ENCODE measurements at regions not wholly inside any gene's neighbourhood (a gene's known extent, or its start where the extent isn't known, plus 50 kb on each side); places are given as distances from the start of the nearest gene placed in this dataset.

DNA sequence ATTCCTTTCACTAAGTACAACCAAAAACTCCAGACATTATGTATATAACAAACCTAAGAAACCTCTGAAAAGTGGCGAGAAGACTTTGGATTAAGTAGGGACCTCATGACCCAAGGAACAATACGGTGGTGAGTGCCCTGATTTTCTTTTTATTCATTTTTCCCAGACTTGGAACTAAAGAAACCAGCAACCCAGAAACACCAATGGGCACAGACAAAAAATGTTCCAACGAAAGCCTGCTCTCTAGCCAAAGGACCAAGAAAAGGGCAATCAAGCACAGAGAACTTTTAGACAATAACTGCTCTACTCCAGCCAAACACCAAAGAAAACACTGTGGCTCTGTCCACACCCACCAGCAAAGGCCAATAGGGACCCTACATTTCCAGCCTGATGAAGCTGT is 66.2 kb upstream of the SSBP2 start:
- Histone ChIP-seq H3K9ac (ENCODE audit: insufficient read length) (no peak overlapping the region), H3K4me3 (no peak overlapping the region), H3K36me3 (ENCODE audit: insufficient read depth, low read length) (no peaks in the 10 kb centered on the region), H3K27ac (no peak overlapping the region), H3K9me3 (ENCODE audit: low read depth, low read length) (no peaks in the 10 kb centered on the region)
- DNase-seq (ENCODE audit: low read depth, low spot score), result no peak
- TF ChIP-seq EZH2 (IDR thresholded peaks at IDR 0.05), result no peak

GRCh38 chr5:81815321-81815720 is 64.4 kb upstream of the SSBP2 start:
- no peak overlapping the region for H3K9ac ChIP-seq (ENCODE audit: insufficient read length)
- no peak overlapping the region for H3K27ac ChIP-seq
- H3K9me3 ChIP-seq (ENCODE audit: low read depth, low read length), result no peaks in the 10 kb centered on the region
- H3K36me3 ChIP-seq (ENCODE audit: insufficient read depth, low read length), result no peaks in the 10 kb centered on the region
- TF ChIP-seq FOXP2 (optimal IDR thresholded peaks at IDR 0.05; ENCODE audit: control extremely low read depth, extremely low read length, insufficient read depth), result no peak
- TF ChIP-seq POLR2AphosphoS5 (IDR thresholded peaks at IDR 0.05; ENCODE audit: borderline replicate concordance, low read depth, low read length), result no peak
- no peak for TF ChIP-seq EZH2 (IDR thresholded peaks at IDR 0.05)
- H3K4me3 ChIP-seq, result no peak overlapping the region
- no peak for DNase-seq (ENCODE audit: low read depth, low spot score)

DNA sequence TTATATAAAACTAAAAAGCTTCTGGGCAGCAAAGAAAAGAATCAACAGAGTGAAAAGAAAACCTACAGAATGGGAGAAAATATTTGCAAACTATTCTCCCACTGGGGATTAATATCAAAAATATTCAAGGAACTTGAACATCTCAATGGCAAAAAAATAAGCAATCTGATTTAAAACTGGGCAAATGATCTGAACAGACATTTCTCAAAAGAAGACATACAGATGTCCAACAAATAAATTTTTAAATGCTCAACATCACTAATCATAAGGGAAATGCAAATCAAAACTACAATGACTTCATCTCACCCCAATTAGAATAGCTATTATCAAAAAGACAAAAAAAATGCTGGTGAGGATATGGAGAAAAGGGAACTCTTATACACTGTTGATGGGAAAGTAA is 57.2 kb upstream of the SSBP2 start:
- no peak for DNase-seq (ENCODE audit: low read depth, low spot score)
- Histone ChIP-seq H3K27ac (no peak overlapping the region), H3K9ac (ENCODE audit: insufficient read length) (no peak overlapping the region), H3K36me3 (ENCODE audit: insufficient read depth, low read length) (no peaks in the 10 kb centered on the region), H3K9me3 (ENCODE audit: low read depth, low read length) (no peaks in the 10 kb centered on the region), H3K4me3 (no peak overlapping the region)
- no peak for TF ChIP-seq FOXP2 (optimal IDR thresholded peaks at IDR 0.05; ENCODE audit: control extremely low read depth, extremely low read length, insufficient read depth)
- no peak for TF ChIP-seq POLR2AphosphoS5 (IDR thresholded peaks at IDR 0.05; ENCODE audit: borderline replicate concordance, low read depth, low read length)
- TF ChIP-seq EZH2 (IDR thresholded peaks at IDR 0.05), result no peak

DNA sequence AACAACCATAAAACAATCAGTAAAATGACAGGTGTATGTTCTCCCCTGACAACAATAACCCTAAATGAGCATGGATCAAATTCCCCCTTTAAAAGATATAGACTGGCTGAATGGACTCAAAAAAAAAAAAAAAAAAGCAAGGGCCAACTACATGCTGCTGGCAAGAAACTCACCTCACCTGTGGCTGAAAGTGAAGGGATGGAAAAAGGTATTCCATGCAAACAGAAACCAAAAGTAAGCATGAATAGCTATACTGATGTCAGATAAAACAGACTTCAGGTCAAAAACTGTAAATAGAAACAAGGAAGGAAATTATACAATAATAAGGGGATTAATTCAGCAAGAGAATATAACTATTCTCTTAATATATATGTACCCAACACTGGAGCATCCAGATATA is 54.2 kb upstream of the SSBP2 start:
- no peaks in the 10 kb centered on the region for H3K36me3 ChIP-seq (ENCODE audit: insufficient read depth, low read length)
- DNase-seq (ENCODE audit: low read depth, low spot score), result no peak
- H3K4me3 ChIP-seq, result no peak overlapping the region
- no peak overlapping the region for H3K27ac ChIP-seq
- no peak overlapping the region for H3K9ac ChIP-seq (ENCODE audit: insufficient read length)
- no peak for TF ChIP-seq POLR2AphosphoS5 (IDR thresholded peaks at IDR 0.05; ENCODE audit: borderline replicate concordance, low read depth, low read length)
- no peaks in the 10 kb centered on the region for H3K9me3 ChIP-seq (ENCODE audit: low read depth, low read length)

DNA sequence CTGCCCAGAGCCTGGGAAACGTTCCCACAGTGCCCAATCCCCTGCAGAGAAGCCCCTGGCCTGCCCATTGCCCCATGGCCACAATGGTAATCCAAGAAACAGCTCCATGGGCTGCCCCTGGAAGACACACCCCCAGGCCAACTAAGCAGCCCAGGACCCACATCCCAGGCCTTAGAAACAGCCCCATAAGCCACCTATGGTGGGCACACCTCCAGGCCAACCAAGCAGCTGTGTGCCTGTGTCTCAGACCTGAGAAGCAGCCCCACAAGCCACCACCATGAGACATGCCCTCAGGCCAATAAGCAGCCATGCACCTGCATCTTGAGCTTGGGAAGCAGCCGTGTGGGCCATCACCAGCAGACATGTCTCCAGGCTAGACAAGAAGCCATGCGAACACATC is 52.9 kb upstream of the SSBP2 start:
- no peak overlapping the region for H3K9ac ChIP-seq (ENCODE audit: insufficient read length)
- H3K36me3 ChIP-seq (ENCODE audit: insufficient read depth, low read length), result no peaks in the 10 kb centered on the region
- H3K27ac ChIP-seq, result no peak overlapping the region
- DNase-seq (ENCODE audit: low read depth, low spot score), result no peak
- no peak overlapping the region for H3K4me3 ChIP-seq
- H3K9me3 ChIP-seq (ENCODE audit: low read depth, low read length), result no peaks in the 10 kb centered on the region
- TF ChIP-seq EZH2 (IDR thresholded peaks at IDR 0.05) (no peak), POLR2AphosphoS5 (IDR thresholded peaks at IDR 0.05; ENCODE audit: borderline replicate concordance, low read depth, low read length) (no peak), FOXP2 (optimal IDR thresholded peaks at IDR 0.05; ENCODE audit: control extremely low read depth, extremely low read length, insufficient read depth) (no peak)

- Histone ChIP-seq H3K36me3 (ENCODE audit: insufficient read depth, low read length) (no peaks in the 10 kb centered on the region), H3K9me3 (ENCODE audit: low read depth, low read length) (no peaks in the 10 kb centered on the region)
- no peak for DNase-seq (ENCODE audit: low read depth, low spot score)
Measured at GRCh38 chr5:81802625-81803024, 51.7 kb upstream of the SSBP2 start.

GRCh38 chr5:81802020-81802419 is 51.1 kb upstream of the SSBP2 start:
- no peak overlapping the region for H3K27ac ChIP-seq
- no peaks in the 10 kb centered on the region for H3K36me3 ChIP-seq (ENCODE audit: insufficient read depth, low read length)
- H3K9ac ChIP-seq (ENCODE audit: insufficient read length), result no peak overlapping the region
- DNase-seq (ENCODE audit: low read depth, low spot score), result no peak
- H3K4me3 ChIP-seq, result no peak overlapping the region
- H3K9me3 ChIP-seq (ENCODE audit: low read depth, low read length), result no peaks in the 10 kb centered on the region
- TF ChIP-seq POLR2AphosphoS5 (IDR thresholded peaks at IDR 0.05; ENCODE audit: borderline replicate concordance, low read depth, low read length) (no peak), FOXP2 (optimal IDR thresholded peaks at IDR 0.05; ENCODE audit: control extremely low read depth, extremely low read length, insufficient read depth) (no peak), EZH2 (IDR thresholded peaks at IDR 0.05) (no peak)

More at GRCh38 chr5:81802625-81803024, 51.7 kb upstream of the SSBP2 start:
- Histone ChIP-seq H3K9ac (ENCODE audit: insufficient read length) (no peak overlapping the region), H3K4me3 (no peak overlapping the region), H3K27ac (no peak overlapping the region)
- TF ChIP-seq EZH2 (IDR thresholded peaks at IDR 0.05) (no peak), FOXP2 (optimal IDR thresholded peaks at IDR 0.05; ENCODE audit: control extremely low read depth, extremely low read length, insufficient read depth) (no peak), POLR2AphosphoS5 (IDR thresholded peaks at IDR 0.05; ENCODE audit: borderline replicate concordance, low read depth, low read length) (no peak)

- no peak for DNase-seq (ENCODE audit: low read depth, low spot score)
- H3K36me3 ChIP-seq (ENCODE audit: insufficient read depth, low read length), result no peaks in the 10 kb centered on the region
- no peak for TF ChIP-seq EZH2 (IDR thresholded peaks at IDR 0.05)
- no peak for TF ChIP-seq POLR2AphosphoS5 (IDR thresholded peaks at IDR 0.05; ENCODE audit: borderline replicate concordance, low read depth, low read length)
- no peak for TF ChIP-seq FOXP2 (optimal IDR thresholded peaks at IDR 0.05; ENCODE audit: control extremely low read depth, extremely low read length, insufficient read depth)
Measured at GRCh38 chr5:81800797-81801196, 49.9 kb upstream of the SSBP2 start.

More at GRCh38 chr5:81800797-81801196, 49.9 kb upstream of the SSBP2 start:
- Histone ChIP-seq H3K27ac (no peak overlapping the region), H3K9me3 (ENCODE audit: low read depth, low read length) (no peaks in the 10 kb centered on the region), H3K4me3 (no peak overlapping the region), H3K9ac (ENCODE audit: insufficient read length) (no peak overlapping the region)
